ENCODE measurements at regions not wholly inside any gene's neighbourhood (a gene's known extent, or its start where the extent isn't known, plus 50 kb on each side); places are given as distances from the start of the nearest gene placed in this dataset.

GRCh38 chr14:66341239-66341638, 144.9 kb upstream of the CCDC196 start:
- in situ Hi-C loops (cut with MboI), result no loop called here
- CTCF ChIA-PET, result interaction anchor here (0.6 kb wide), 1 partner anchor 24 kb away, joined by 3 read pairs; no protein-coding TSS in a partner anchor
- no peak for ATAC-seq

DNA sequence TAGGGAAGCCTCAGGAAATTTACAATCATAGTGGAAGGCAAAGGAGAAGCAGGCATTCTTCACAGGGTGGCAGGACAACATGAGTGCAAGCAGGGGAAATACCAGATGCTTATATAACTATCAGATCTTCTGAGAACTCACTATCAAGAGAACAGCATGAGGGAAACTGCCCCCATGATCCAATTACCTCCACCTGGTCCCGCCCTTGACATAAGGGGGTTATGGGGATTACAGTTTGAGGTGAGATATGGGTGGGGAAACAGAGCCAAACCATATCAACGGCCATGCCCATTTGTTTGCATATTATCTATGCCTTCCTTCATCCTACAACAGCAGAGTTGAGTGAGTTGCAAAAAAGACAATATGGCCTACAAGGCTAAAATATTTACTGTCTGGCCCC, 140.2 kb upstream of the CCDC196 start:
- WGBS (ENCODE audit: insufficient coverage, insufficient replicate concordance, low lambda C conversion rate, missing lambda C conversion rate), result 13% methylated on average over 2 of the region's 2 CpGs
- no TSS peak for BruUV-seq (replicated peaks)
- no peaks in the 10 kb centered on the region for H3K36me3 ChIP-seq (ENCODE audit: control insufficient read depth in 2 of 2, insufficient read depth in 2 of 2, low read length in 1 of 2)
- ChIA-PET POLR2A (no interaction called here), RAD21 (ENCODE audit: unreplicated experiment) (no interaction called here), SMC1A (ENCODE audit: uncharacterized antibody, unreplicated experiment) (no interaction called here), CTCF (interaction anchor here (1.7 kb wide), 1 partner anchor 13 kb away, joined by 7 read pairs; no protein-coding TSS in a partner anchor)
- no peak for DNase-seq (ENCODE audit: low read depth, low spot score)
- no peak overlapping the region for H3K4me3 ChIP-seq
- H3K9ac ChIP-seq (ENCODE audit: control insufficient read depth, insufficient read depth, low read length), result no peak overlapping the region
- in situ Hi-C loops (cut with MboI) (no loop called here), intact Hi-C loops (cut with micrococcal nuclease; ENCODE audit: unreplicated experiment) (no loop called here)
- H4K20me1 ChIP-seq (ENCODE audit: control insufficient read depth, insufficient read depth), result no peaks in the 10 kb centered on the region
- no peak overlapping the region for H3K27ac ChIP-seq (ENCODE audit: control insufficient read depth, insufficient read depth)
- H3K79me2 ChIP-seq (ENCODE audit: control insufficient read depth, insufficient read depth, low read length), result no peaks in the 10 kb centered on the region
- H3K27me3 ChIP-seq (replicated peaks in 1 of 2; ENCODE audit: control insufficient read depth in 2 of 2, insufficient read depth in 2 of 2, low read length in 1 of 2), result no peaks in the 10 kb centered on the region
- H3K9me3 ChIP-seq (replicated peaks; ENCODE audit: control insufficient read depth, insufficient read depth, low read length), result no peaks in the 10 kb centered on the region; the same call in 2 of the 3 replicates
- TF ChIP-seq SRF (IDR thresholded peaks at IDR 0.05; ENCODE audit: low read depth in 2 of 2, low read length in 2 of 2), result no peak
- no peak for TF ChIP-seq MEF2B (IDR thresholded peaks at IDR 0.05; ENCODE audit: partially characterized antibody, poor library complexity, severe bottlenecking)
- TF ChIP-seq SMC3 (IDR thresholded peaks at IDR 0.05; ENCODE audit: borderline replicate concordance, low read length), result no peak
- no peak for TF ChIP-seq KLF5 (IDR thresholded peaks at IDR 0.05; ENCODE audit: partially characterized antibody)
- TF ChIP-seq SMAD1 (IDR thresholded peaks at IDR 0.05; ENCODE audit: low read depth, partially characterized antibody), result no peak
- TF ChIP-seq BMI1 (IDR thresholded peaks at IDR 0.05; ENCODE audit: borderline replicate concordance), result no peak
- no peak overlapping the region for H2AFZ ChIP-seq (ENCODE audit: control insufficient read depth, low read depth, low read length)
- no peak overlapping the region for H3K4me2 ChIP-seq (ENCODE audit: control insufficient read depth, insufficient read depth)
- no peaks in the 10 kb centered on the region for H3K4me1 ChIP-seq (ENCODE audit: control insufficient read depth, insufficient read depth, low read length)
- FAIRE-seq, result no peak
- ATAC-seq, result no peak

More at GRCh38 chr14:66341239-66341638, 144.9 kb upstream of the CCDC196 start:
- no peak overlapping the region for H3K4me2 ChIP-seq (ENCODE audit: control insufficient read depth, insufficient read depth)
- H3K36me3 ChIP-seq (ENCODE audit: control insufficient read depth in 2 of 2, insufficient read depth in 2 of 2, low read length in 1 of 2), result no peaks in the 10 kb centered on the region
- H3K9me3 ChIP-seq (replicated peaks; ENCODE audit: control insufficient read depth, insufficient read depth, low read length), result no peaks in the 10 kb centered on the region
- H2AFZ ChIP-seq (ENCODE audit: control insufficient read depth, low read depth, low read length), result no peak overlapping the region
- no peak overlapping the region for H3K9ac ChIP-seq (ENCODE audit: control insufficient read depth, insufficient read depth, low read length)
- RAD21 ChIA-PET (ENCODE audit: unreplicated experiment), result no interaction called here
- TF ChIP-seq NBN (IDR thresholded peaks at IDR 0.05) (no peak), RAD51 (IDR thresholded peaks at IDR 0.05) (no peak), CHD4 (IDR thresholded peaks at IDR 0.05) (no peak), SMC3 (IDR thresholded peaks at IDR 0.05; ENCODE audit: borderline replicate concordance, low read length) (no peak), SIX5 (IDR thresholded peaks at IDR 0.05; ENCODE audit: low read depth, low read length, severe bottlenecking) (no peak), CEBPB (IDR thresholded peaks at IDR 0.05; ENCODE audit: borderline replicate concordance in 1 of 2, low read depth in 2 of 2, low read length in 2 of 2) (no peak), IRF5 (IDR thresholded peaks at IDR 0.05; ENCODE audit: borderline replicate concordance) (no peak)
- no peak overlapping the region for H3K27ac ChIP-seq (ENCODE audit: control insufficient read depth, insufficient read depth)
- FAIRE-seq (no peak), DNase-seq (ENCODE audit: low read depth, low spot score) (no peak)
- no peaks in the 10 kb centered on the region for H4K20me1 ChIP-seq (ENCODE audit: control insufficient read depth, insufficient read depth)
- H3K79me2 ChIP-seq (ENCODE audit: control insufficient read depth, insufficient read depth, low read length), result no peaks in the 10 kb centered on the region
- SMC1A ChIA-PET (ENCODE audit: uncharacterized antibody, unreplicated experiment), result no interaction called here
- no peaks in the 10 kb centered on the region for H3K4me1 ChIP-seq (ENCODE audit: control insufficient read depth, insufficient read depth, low read length)
- intact Hi-C loops (cut with micrococcal nuclease; ENCODE audit: unreplicated experiment), result no loop called here
- POLR2A ChIA-PET, result no interaction called here
- H3K27me3 ChIP-seq (replicated peaks in 1 of 2; ENCODE audit: control insufficient read depth in 2 of 2, insufficient read depth in 2 of 2, low read length in 1 of 2), result no peaks in the 10 kb centered on the region
- BruUV-seq (replicated peaks), result no TSS peak
- no peak overlapping the region for H3K4me3 ChIP-seq

All from GM12878 (cell line).